ENCODE measurements at regions not wholly inside any gene's neighbourhood (a gene's known extent, or its start where the extent isn't known, plus 50 kb on each side); places are given as distances from the start of the nearest gene placed in this dataset.
"Not testable (repeated sequence)": the region's sequence is repeated elsewhere in the genome, so short reads cannot be mapped to it uniquely, and the experiment has no call there.

DNA sequence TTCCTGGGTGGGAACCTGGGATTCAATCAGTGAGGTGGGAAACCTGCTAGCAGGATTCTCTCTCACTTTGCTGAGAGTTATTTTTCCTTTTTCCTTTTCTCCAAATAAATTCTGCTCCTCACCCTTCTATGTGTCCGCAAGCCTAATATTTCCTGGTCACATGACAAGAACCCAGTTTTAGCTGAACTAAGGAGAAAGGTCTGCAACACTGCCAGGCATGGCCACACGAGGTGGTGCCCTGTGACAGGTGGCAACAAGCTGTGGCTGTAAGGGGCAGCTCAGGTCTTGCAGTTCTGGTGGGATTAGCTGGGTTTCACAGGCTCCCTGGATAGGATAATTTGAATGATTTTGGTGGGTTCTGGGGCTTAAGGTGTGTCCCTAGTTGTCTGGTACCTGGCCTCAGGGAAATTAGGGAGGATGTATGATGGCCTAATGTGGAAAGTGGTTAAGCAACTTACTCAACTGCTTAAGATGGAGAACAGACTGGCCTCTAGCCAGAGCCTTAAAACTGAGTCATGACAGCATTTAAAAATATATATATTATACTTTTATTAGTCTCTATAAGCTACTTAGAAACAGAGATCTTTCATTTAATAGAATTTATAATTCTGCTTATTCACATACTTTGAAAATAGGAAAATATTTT lies 215.0 kb downstream of the IL15 start:
- no peak for DNase-seq

DNA sequence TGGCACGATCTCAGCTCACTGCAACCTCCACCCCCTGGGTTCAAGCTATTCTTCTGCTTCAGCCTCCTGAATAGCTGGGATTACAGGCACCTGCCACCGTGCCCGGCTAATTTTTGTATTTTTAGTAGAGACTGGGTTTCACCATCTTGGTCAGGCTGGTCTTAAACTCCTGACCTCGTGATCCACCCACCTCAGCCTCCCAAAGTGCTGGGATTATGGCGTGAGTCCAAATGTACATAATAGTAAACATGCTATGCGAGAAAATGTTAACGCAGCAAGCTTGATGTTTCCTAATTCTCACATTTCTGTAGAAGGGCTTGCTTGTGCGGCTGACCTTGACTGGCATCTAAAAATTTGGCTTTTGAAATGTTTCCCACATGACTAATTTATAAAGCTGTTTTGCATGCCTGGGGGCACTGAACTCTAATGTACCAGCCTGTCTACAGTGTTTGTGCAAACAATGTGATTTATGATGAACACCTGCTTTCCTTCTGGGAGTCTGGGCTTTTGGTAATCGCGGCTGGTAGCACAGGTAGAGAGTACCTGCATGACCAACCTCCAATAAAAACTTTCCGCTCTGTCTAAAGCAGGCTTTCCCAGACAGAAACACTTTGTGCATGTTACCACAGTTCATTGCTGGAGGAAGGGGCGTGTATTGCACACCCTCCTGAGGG lies 216.8 kb downstream of the IL15 start:
- peak; percentile 0 for DNase-seq

DNA sequence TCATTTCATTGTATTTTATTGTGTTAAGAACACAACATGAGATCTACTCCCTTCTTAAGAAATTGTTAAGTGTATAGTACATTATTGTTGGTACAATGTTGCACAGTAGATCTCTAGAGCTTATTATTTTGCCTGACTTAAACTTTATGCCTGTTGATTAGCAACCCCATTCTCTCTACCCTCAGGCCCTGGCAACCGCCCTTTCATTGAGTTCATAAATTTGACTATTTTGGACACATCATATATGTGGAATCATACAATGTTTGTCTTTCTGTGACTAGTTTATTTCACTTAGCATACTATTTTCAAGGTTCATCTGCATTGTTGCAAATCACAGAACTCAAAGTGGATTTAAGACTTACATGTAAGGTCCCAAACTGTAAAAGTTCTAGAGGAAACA lies 222.1 kb downstream of the IL15 start:
- no peak for DNase-seq

DNA sequence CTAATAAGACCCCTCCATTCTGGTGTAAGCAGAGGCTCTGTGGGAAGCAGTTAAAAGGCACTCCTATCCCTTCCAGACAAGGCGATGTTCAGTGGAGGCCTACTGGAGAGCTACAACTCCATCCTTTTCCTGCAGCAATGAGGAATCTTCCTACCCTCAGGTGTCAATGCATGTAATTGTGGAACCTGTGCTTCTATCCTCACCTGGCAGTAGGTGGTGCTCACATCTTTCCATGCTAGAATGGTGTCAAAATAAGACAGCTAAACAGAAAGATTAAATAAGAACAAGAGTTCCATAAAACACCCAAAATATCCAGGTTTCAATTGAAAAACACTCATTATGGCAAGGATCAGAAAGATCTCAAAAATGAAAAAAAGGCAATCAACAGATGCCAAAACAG lies 224.6 kb downstream of the IL15 start:
- no peak for DNase-seq

DNA sequence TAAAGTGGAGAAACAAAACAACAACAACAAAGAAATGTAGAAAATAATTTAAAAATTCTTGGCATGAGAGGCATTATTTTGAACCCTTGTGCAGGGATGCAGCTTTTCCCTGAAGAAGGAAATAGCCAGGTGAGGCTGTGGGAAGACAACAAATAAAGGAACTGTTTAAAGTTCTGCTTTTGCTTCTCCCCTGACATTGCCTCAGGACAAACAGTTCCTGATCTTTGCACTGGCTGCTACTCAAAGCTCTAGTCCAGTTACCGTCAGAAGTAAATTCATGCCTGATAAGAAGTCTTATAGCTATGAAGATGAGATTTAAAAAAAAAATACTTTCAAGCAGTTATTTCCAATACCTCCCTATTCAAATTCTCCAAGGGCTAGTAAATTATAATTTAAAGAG lies 233.8 kb downstream of the IL15 start:
- no peak for DNase-seq

DNA sequence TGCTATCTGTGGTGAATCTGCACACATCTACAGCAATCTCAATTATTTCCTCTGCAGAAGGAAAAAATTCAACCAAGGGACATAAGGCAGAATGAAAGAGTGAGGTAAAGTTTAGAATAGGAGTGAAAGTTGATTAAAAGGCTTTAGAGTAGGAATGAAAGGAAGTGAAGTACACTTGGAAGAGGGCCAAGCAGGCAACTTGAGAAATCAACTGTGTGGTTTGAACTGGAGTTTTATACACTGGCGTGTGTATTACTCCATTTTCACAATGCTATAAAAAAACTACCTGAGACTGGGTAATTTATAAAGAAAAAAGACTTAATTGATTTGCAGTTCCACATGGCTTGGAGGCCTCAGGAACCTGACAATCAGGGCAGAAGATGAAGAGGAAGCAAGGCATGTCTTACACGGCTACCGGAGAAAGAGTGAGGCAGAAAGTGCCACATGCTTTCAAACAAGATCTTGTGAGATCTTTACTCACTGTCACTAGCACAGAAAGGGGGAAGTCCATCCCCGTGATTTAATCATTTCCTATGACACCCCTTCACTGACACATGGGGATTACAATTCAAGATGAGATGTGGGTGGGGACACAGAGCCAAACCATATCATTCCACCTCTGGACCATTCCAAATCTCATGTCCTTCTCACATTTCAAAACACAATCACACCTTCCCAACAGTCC lies 234.8 kb downstream of the IL15 start:
- DNase-seq, result no peak

DNA sequence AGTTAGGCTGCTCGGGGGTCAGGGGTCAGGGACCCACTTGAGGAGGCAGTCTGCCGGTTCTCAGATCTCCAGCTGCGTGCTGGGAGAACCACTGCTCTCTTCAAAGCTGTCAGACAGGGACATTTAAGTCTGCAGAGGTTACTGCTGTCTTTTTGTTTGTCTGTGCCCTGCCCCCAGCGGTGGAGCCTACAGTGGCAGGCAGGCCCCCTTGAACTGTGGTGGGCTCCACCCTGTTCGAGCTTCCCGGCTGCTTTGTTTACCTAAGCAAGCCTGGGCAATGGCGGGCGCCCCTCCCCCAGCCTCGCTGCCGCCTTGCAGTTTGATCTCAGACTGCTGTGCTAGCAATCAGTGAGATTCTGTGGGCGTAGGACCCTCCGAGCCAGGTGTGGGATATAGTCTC lies 246.3 kb downstream of the IL15 start:
- not testable (repeated sequence) for DNase-seq

DNA sequence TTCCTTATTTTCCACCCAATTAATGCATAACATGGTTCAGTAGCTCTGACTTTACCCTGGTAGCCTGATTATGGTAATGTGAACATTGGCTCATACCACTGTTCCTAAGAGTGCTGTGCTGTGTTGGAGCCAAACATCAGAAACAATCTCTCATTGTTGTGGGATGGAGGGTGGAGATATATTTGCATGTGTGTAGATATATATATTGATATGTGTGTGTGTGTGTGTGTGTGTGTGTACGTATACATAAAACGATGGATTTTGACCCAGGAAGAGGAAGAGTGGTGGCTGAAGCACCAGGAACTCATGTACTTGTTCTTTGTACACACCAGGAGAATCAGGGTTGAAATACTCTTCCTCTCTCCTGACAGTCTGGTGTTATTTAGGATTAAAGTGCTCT lies 247.7 kb downstream of the IL15 start:
- DNase-seq, result no peak

DNA sequence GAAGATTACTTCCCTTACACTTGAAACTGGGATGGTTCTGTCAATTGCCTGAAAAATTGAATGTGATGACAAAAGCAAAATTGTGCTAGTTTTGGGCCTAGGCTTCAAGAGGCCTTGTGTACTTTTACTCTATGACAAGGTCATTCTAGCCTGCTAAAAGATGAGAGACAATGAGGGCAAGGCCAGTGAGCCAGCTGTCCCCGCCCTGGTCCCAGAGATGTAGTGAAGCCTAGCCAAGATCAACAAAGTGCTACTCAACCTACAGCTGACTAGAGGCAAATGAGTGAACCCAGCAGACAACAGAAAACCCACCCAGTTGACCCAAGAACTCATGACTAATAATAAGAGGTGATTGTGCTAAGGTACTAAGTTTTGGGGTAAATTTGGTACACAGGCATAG lies 248.7 kb downstream of the IL15 start:
- DNase-seq, result no peak

DNA sequence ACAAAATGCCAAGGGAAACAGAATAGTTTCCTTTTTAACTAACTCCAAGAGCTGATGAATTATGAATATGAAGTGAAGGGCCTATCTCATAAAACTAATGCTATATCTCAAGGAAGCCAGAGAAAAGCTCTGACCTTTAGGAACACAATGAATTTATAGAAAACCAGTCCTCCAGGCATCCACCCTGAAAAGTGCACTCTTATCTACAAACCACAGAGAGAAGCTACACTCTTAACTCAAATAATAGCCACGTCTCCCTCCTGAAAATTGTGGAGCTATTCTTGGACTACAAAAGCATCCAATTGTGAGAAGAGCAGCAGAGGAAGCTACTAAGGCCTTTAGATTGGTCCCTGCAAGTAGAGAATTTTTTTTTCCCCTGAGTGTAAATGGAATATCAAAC lies 253.9 kb downstream of the IL15 start:
- no peak for DNase-seq

DNA sequence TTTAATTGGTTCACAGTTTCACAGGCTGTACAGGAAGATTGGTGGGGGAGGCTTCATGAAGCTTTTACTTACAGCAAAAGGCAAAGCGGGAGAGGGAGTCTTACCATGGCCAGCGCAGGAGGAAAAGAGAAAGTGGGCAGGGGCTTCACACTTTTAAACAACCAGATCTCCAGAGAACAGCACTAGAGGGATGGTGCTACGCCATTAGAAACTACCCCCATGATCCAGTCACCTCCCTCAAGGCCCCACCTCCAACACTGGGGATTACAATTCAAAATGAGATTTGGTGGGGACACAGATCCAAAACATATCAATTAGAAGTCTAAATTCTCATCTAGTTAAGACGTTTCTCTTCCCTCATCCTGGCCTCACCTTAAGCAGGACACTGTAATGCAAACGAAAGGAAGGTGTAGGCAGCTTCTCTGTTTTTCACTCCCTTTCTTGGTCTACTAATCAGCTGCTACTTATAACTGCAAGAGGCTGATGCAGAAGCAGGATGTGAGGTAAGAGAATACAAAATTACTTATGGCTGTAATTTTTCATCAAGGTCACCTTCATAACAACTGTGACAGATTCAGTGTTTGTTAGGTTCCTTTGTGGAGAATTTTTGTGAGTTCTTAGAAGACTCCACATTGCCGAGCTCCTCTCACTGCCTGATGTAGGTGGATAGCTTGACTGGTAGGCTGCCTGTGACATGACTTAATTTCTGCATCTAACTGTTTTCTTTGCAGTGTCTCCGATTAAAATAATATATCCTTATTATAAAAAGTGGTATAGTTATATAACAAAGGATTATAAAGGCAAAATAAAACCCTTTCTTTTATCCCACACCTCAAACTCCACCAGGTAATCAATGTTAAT lies 255.1 kb downstream of the IL15 start:
- no peak for DNase-seq

DNA sequence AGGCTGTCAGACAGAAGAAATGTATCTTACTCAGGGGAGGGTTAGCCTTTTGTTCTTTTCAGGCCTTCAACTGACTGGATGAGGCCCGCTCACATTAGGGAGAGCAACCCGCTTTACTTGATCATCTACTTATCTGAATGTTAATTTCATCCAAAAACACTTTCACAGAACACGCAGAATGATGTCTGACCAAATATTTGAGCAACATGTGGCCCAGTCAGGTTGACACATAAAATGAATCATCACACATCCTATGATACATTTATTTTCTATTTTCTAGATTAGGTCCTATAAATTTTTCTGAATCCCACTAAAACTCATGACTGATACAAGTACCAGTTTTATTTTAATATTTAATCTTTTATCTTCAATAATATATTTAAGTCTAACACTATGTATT lies 260.3 kb downstream of the IL15 start:
- DNase-seq, result no peak

DNA sequence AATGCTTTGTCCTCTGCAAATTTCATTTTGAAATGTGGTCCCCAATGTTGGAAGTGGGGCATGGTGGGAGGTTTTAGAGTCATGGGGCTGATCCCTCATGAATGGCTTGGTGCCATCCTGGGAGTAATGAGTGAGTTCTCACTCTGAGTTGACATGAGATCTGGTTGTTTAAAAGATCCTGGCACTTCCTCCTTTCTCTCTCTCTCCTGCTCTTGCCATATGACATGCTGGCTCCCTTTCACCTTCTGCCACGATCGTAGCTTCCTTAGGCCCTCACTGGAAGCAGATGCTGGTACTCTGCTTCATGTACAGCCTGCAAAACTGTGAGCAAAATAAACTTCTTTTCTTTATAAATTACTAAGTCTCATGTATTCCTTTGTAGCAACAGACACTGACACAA lies 262.0 kb downstream of the IL15 start:
- DNase-seq, result no peak

DNA sequence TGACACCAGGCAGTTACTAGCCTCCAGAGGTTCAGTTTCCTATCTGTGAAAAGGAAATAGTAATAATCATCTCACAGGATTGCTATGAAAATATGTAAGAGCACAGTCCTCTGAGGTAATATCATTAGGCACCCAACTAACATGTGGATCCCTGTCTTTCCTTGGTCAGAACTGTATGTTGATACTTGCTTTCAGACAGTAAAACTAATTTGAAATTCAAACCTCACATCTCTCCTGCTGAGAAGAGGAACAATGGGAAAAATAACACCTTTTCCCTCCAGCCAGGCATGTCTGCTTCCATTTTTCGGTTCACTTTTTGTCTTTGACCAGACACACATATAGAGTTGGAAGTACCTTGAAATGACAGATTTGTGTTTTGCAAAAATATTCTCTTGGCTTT lies 262.7 kb downstream of the IL15 start:
- DNase-seq, result no peak

DNA sequence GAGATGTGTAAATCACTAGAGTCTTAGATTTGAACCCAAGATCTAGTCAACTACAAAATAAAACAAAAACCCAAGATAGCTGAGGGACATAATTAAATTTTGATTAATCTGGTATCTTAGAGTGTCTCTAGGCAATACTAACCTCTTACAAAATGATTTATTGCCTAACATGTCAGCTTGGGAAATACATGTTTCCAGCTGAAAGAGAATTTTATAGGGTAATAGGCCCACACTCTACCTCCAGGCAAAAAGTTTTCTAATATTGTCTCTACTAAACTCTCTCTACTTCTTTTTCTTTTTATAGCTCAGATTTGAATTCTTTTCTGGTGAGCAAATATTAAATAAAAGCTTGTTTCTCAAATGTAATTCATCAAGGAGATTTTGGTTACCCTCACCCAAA lies 263.2 kb downstream of the IL15 start:
- DNase-seq, result no peak

DNA sequence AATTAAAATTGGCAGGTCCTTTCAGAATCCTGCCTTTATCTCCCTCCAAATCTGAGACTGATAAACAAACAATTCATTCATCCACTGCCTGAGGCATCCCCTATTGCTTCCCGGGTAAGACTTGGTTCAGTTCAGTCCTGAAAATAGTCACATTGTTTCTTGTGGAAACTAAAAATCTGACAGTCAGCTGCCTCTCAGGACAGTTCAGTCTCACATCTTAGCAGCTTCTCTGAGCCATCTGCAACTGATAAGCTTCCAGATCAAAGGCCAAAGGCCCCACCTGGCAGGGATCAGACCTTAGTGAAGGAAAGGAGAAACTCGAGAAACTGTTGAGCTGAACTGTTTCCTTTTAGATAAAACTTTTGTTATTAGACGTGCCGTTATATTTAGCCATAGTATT lies 264.5 kb downstream of the IL15 start:
- DNase-seq, result no peak

DNA sequence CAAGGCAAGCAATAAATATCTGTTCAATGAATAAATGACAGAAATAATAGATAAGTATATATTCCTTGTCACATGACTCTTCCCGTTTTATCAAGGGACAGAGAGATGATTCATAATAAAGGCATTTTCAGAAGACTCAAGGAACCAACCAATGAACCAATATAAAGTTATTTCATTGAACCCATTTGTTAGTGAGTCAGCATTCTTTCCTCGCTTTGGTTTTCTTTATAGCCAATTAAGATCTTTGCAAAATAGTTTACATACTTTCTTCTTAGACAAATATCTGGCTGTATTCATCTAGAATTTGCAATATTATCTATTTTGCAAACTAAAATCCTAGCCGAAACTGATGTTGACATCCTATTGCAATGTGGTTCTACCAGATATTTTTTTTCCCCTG lies 269.4 kb downstream of the IL15 start:
- no peak for DNase-seq

DNA sequence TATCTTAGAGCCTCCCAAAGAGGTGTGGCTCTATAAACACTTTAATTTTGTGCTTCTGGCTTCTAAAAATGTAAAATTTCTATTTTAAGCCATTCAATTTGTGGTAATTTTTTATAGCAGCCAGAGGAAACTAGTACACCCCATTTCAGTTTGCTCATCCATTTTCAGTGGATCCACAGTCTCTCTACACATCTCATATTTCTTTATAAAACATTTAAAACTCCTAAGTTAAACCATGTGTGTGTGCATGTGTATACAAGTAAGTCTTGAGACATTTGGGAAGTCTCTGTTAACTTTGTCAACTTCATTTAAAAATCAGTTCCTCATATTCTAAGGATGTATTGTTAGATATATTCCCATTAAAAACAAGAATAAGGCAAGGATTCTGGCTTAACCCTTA lies 273.2 kb downstream of the IL15 start:
- DNase-seq, result no peak

DNA sequence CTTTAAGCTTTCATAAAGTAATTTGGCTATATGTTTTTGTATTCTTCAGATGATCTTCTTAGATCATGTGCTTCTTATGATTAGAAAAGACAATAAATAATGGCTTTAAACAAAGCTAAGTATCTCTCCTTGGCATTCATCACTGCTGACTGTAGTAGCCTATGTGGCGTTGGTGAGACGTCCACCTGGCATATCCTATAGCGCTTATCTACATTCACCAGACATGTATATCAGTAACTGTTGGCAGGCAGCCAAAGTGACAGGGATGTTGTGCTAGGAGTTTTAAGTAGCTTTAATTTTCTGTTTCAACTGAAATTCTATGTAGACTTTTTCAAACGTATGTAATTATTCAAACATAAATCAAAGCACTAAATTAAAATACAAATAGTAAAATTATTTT lies 276.4 kb downstream of the IL15 start:
- no peak for DNase-seq

DNA sequence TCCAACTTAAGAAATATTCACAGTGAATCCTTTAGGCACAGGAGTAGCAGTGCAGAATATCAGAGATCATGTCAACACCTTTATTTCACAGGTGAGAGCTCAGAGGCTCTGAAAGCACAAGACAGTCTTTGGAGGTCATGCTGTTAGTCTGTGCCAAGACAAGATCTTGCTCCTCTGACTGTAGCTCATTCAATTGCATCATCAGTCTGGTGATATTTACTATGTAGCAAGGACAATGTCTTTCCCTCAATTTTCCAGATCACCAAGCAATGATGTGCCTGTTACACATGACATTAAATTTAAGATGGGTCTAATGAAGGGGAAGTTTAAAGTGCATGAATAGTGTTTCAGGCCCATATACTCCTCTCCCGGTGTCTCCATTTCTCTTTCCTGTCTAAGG lies 277.5 kb downstream of the IL15 start:
- DNase-seq, result no peak

DNA sequence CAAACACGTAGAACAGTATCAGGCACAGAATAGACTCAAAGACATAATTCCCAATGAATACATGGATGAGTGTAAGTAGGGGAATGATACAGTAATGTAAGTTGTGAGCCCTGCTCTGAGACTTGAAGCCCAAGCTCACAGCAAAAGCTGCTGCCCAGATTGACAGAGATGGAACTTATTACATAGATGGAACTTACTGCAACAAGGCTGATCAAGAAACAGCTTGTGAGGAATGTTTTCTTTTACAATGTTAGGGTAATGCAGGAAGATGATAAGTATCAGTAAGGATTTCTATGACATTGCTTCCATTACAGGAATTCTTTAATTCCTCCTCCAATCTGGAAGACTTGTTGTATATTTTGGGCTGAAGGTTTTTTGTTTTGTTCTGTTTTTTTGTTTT lies 278.4 kb downstream of the IL15 start:
- no peak for DNase-seq

DNA sequence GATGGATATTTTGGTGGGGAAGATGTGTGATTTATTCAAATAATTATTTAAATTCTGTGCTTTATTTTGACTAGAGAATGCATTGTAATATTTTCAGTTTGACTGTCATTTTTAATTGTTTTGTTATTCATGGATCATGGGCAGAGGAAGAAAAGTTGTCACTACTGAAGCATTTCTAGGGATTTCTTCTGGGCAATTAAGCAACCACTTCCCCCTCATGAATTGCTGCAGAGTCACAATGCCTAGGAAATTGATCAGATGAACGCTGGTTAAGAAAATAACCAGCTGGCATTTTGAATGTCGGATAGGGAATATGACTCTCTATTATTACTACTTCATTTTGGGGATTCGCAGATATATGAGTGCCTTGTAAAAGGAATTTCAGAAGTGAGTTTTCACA lies 283.3 kb downstream of the IL15 start:
- no peak for DNase-seq

DNA sequence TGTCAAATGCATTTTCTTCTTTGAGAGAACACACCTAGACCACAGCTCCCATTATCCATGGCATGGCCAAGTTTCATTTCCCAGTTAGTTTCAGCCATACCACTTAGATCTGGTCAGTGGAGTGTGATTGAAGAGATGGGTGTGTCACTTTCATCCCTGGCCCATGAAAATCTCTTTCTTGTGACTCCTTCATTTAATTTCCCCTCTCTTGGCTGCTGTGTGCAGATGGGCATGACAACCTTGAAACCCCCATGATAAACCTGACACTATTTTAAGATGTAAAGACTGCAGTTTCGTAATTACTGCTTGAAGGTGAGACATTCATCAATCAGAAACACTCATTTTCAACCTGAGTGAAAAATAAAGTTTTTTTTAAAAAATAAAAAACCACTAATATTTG lies 284.9 kb downstream of the IL15 start:
- DNase-seq, result no peak

DNA sequence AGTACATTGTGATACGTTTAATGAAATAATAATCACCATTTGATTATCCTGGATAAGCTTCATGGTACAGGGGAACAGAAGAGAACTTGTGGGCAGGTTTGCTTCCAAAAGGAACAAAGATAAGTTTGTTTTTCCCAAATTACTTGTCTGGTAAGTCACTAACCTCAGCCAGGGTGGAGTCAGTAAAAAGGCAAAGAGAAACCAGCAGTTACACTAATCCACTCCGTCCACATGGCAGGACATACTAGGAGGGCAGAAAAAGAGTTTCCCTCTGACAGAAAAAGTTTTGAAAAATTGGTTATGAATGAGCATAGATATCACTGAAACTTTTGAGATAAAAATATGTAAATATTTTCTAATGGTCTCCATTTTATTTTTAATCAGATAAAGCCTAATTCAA lies 285.9 kb downstream of the IL15 start:
- no peak for DNase-seq
